ENCODE measurements at regions not wholly inside any gene's neighbourhood (a gene's known extent, or its start where the extent isn't known, plus 50 kb on each side); places are given as distances from the start of the nearest gene placed in this dataset.

DNA sequence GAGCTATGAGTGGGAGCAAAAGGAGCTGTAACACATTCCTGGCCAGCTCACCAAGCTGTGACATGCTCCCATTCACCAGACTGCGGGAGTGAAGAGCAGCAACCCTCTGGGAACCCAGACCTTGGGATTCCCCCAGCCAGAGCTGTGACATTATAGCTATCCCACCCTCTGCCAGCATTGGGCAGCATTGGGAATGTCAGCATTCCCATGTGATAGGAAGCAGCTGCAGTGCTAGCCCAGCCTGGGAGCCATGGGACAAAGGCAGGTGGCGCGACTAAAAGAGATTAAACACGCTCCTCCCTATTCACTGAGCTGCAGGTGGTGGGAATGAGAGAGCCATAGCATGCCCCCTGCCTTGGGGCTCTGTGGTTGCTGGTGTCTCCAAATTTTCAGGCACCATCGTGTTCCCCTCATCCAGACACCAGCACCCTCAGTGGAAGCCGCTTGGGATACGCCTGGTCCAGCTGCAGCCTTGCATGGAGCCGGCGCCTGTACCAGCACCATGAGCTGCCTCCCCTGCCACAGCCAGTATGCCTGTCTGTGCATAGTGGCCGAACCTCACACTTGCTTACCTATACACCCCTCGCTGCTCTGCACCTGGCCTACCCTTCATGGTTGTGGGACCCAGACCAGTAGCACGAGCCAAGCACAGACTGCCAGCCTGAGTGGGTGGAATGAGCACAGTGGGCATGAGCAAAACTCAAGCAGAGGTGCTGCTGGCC, 695.6 kb upstream of the GCFC2 start:
- H3K4me1 Mint-ChIP-seq, result no peaks in the 10 kb centered on the region
- POLR2A ChIA-PET, result no interaction called here
- CTCF ChIA-PET, result no interaction called here
- H3K27ac Mint-ChIP-seq, result no peak overlapping the region
- H3K4me3 Mint-ChIP-seq, result no peak overlapping the region
- TF ChIP-seq EMX1 (CRISPR knock-in tag; IDR thresholded peaks at IDR 0.05) (no peak), ZNF121 (CRISPR knock-in tag; IDR thresholded peaks at IDR 0.05) (no peak), SMAD3 (CRISPR knock-in tag; IDR thresholded peaks at IDR 0.05; ENCODE audit: borderline replicate concordance) (no peak), IRF2 (CRISPR knock-in tag; IDR thresholded peaks at IDR 0.05; ENCODE audit: borderline replicate concordance, low read depth) (no peak), JUN (CRISPR knock-in tag; IDR thresholded peaks at IDR 0.05) (no peak), NFATC4 (CRISPR knock-in tag; IDR thresholded peaks at IDR 0.05) (no peak), ZNF232 (CRISPR knock-in tag; IDR thresholded peaks at IDR 0.05) (no peak), ZBTB21 (CRISPR knock-in tag; IDR thresholded peaks at IDR 0.05; ENCODE audit: borderline replicate concordance) (no peak), TEAD4 (CRISPR knock-in tag; IDR thresholded peaks at IDR 0.05) (no peak), MXD4 (CRISPR knock-in tag; IDR thresholded peaks at IDR 0.05; ENCODE audit: borderline replicate concordance) (no peak), FOXP1 (CRISPR knock-in tag; IDR thresholded peaks at IDR 0.05; ENCODE audit: borderline replicate concordance) (no peak), CBFB (CRISPR knock-in tag; IDR thresholded peaks at IDR 0.05; ENCODE audit: low read depth) (no peak)
- TF ChIP-seq, protein P1, sequence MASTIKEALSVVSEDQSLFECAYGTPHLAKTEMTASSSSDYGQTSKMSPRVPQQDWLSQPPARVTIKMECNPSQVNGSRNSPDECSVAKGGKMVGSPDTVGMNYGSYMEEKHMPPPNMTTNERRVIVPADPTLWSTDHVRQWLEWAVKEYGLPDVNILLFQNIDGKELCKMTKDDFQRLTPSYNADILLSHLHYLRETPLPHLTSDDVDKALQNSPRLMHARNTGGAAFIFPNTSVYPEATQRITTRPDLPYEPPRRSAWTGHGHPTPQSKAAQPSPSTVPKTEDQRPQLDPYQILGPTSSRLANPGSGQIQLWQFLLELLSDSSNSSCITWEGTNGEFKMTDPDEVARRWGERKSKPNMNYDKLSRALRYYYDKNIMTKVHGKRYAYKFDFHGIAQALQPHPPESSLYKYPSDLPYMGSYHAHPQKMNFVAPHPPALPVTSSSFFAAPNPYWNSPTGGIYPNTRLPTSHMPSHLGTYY (CRISPR knock-in tag; IDR thresholded peaks at IDR 0.05), result no peak
- TF ChIP-seq, protein P2, sequence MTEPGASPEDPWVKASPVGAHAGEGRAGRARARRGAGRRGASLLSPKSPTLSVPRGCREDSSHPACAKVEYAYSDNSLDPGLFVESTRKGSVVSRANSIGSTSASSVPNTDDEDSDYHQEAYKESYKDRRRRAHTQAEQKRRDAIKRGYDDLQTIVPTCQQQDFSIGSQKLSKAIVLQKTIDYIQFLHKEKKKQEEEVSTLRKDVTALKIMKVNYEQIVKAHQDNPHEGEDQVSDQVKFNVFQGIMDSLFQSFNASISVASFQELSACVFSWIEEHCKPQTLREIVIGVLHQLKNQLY (CRISPR knock-in tag; IDR thresholded peaks at IDR 0.05), result no peak
- TF ChIP-seq, protein P3, sequence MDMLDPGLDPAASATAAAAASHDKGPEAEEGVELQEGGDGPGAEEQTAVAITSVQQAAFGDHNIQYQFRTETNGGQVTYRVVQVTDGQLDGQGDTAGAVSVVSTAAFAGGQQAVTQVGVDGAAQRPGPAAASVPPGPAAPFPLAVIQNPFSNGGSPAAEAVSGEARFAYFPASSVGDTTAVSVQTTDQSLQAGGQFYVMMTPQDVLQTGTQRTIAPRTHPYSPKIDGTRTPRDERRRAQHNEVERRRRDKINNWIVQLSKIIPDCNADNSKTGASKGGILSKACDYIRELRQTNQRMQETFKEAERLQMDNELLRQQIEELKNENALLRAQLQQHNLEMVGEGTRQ (CRISPR knock-in tag; IDR thresholded peaks at IDR 0.05), result no peak
- TF ChIP-seq, protein P4, sequence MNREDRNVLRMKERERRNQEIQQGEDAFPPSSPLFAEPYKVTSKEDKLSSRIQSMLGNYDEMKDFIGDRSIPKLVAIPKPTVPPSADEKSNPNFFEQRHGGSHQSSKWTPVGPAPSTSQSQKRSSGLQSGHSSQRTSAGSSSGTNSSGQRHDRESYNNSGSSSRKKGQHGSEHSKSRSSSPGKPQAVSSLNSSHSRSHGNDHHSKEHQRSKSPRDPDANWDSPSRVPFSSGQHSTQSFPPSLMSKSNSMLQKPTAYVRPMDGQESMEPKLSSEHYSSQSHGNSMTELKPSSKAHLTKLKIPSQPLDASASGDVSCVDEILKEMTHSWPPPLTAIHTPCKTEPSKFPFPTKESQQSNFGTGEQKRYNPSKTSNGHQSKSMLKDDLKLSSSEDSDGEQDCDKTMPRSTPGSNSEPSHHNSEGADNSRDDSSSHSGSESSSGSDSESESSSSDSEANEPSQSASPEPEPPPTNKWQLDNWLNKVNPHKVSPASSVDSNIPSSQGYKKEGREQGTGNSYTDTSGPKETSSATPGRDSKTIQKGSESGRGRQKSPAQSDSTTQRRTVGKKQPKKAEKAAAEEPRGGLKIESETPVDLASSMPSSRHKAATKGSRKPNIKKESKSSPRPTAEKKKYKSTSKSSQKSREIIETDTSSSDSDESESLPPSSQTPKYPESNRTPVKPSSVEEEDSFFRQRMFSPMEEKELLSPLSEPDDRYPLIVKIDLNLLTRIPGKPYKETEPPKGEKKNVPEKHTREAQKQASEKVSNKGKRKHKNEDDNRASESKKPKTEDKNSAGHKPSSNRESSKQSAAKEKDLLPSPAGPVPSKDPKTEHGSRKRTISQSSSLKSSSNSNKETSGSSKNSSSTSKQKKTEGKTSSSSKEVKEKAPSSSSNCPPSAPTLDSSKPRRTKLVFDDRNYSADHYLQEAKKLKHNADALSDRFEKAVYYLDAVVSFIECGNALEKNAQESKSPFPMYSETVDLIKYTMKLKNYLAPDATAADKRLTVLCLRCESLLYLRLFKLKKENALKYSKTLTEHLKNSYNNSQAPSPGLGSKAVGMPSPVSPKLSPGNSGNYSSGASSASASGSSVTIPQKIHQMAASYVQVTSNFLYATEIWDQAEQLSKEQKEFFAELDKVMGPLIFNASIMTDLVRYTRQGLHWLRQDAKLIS (CRISPR knock-in tag; IDR thresholded peaks at IDR 0.05; ENCODE audit: borderline replicate concordance), result no peak
- ATAC-seq, result peak; percentile 71
- DNase-seq (ENCODE audit: low spot score), result peak; percentile 13
- peaks cover 59% of the 10 kb centered on the region for H3K9me3 Mint-ChIP-seq
- no peaks in the 10 kb centered on the region for H3K27me3 Mint-ChIP-seq (ENCODE audit: low read depth)
- peaks cover 45% of the 10 kb centered on the region for H3K36me3 Mint-ChIP-seq

DNA sequence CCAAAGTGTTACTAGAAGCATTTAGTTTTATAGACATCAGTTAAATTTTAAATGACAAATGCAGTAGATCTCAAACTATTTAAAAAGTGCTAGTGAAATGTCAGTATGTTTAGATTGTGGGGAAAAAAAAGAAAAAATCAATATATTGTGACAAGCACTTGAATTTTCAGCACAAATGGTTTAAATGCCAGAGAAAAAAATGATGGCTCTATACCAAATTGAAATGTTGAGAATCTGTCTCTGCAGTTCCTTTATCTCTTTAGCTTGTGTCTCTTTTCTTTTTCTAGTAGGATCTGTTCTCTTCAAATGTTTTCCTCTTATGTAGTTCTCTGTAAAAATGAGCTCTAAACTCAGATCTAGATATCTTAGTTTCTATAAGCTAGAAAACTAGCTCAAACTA, 682.6 kb upstream of the GCFC2 start:
- no peak for DNase-seq (ENCODE audit: low spot score)
- POLR2A ChIA-PET, result no interaction called here
- Mint-ChIP-seq H3K9me3 (peaks cover 5% of the 10 kb centered on the region), H3K27me3 (ENCODE audit: low read depth) (no peaks in the 10 kb centered on the region), H3K36me3 (0 out of 2 replicates have a peak, but pooled peaks cover 3% of the 10 kb centered on the region), H3K27ac (no peak overlapping the region), H3K4me3 (no peak overlapping the region), H3K4me1 (no peaks in the 10 kb centered on the region)
- ATAC-seq, result no peak
- CTCF ChIA-PET, result interaction anchor here (1.0 kb wide), 1 partner anchor 206 kb away, joined by 4 read pairs; no protein-coding TSS in a partner anchor
- no peak for TF ChIP-seq CBFB (CRISPR knock-in tag; IDR thresholded peaks at IDR 0.05; ENCODE audit: low read depth)
- TF ChIP-seq ESRRA (CRISPR knock-in tag; IDR thresholded peaks at IDR 0.05; ENCODE audit: borderline replicate concordance), result no peak
- no peak for TF ChIP-seq FOXJ3 (CRISPR knock-in tag; IDR thresholded peaks at IDR 0.05; ENCODE audit: borderline replicate concordance)
- no peak for TF ChIP-seq NR2C2 (CRISPR knock-in tag; IDR thresholded peaks at IDR 0.05)
- no peak for TF ChIP-seq GTF2I (CRISPR knock-in tag; conservative IDR thresholded peaks at IDR 0.05)
- no peak for TF ChIP-seq SMAD4 (CRISPR knock-in tag; IDR thresholded peaks at IDR 0.05)
- TF ChIP-seq CREM (CRISPR knock-in tag; IDR thresholded peaks at IDR 0.05), result no peak
- no peak for TF ChIP-seq ZMAT4 (CRISPR knock-in tag; IDR thresholded peaks at IDR 0.05)
- TF ChIP-seq FOXK1 (CRISPR knock-in tag; IDR thresholded peaks at IDR 0.05), result no peak
- TF ChIP-seq, protein P4 (CRISPR knock-in tag; IDR thresholded peaks at IDR 0.05; ENCODE audit: borderline replicate concordance), result no peak
- no peak for TF ChIP-seq ZBTB21 (CRISPR knock-in tag; IDR thresholded peaks at IDR 0.05; ENCODE audit: borderline replicate concordance)
- TF ChIP-seq KAT7 (CRISPR knock-in tag; IDR thresholded peaks at IDR 0.05; ENCODE audit: borderline replicate concordance), result no peak
